HL-60 (cell line): ENCODE measurements at regions not wholly inside any gene's neighbourhood (a gene's known extent, or its start where the extent isn't known, plus 50 kb on each side); places are given as distances from the start of the nearest gene placed in this dataset.

Source experiments
- DNase-seq, 2 experiments: peaks; one replicate each; pipeline ENCODE4 v3.0.0-alpha.2; 2010 to 2020; ENCODE audit warnings: low read depth in 1 of 2, low spot score in 1 of 2
- H3K27ac ChIP-seq: fragments of 250-450 bp; sonication (Bioruptor Pico); replicated peaks from 2 replicates; pipeline ENCODE4 v1.5.1; 2020; ENCODE audit warnings: mild to moderate bottlenecking, moderate library complexity
- H3K27me3 ChIP-seq: fragments of 250-450 bp; sonication (Bioruptor Pico); 2 replicates; pipeline ENCODE4 v1.5.1; 2021; ENCODE audit warnings: mild to moderate bottlenecking, moderate library complexity; ENCODE audit not compliant: insufficient read depth, poor library complexity, severe bottlenecking
- H3K4me3 ChIP-seq: replicated peaks from 2 replicates; pipeline ENCODE4 v1.5.1; 2011; ENCODE audit warnings: mild to moderate bottlenecking, control low read depth, low read length; ENCODE audit not compliant: insufficient read depth
- GABPA ChIP-seq: IDR thresholded peaks from 2 replicates; pipeline ENCODE4 v1.6.1; 2012; ENCODE audit warnings: low read depth
- POLR2AphosphoS5 ChIP-seq: IDR thresholded peaks from 2 replicates; pipeline ENCODE4 v1.6.1; 2012; ENCODE audit warnings: low read depth
- SPI1 ChIP-seq: IDR thresholded peaks from 2 replicates; pipeline ENCODE4 v1.6.1; 2012; ENCODE audit warnings: low read depth, mild to moderate bottlenecking, borderline replicate concordance
- TF ChIP-seq, protein P1 (sequence below): IDR thresholded peaks from one replicate; pipeline ENCODE4 v1.5.1; 2011; ENCODE audit warnings: low read length, control low read depth, inconsistent platforms; ENCODE audit not compliant: insufficient read depth
- TF ChIP-seq, protein P2 (sequence below): IDR thresholded peaks from 2 replicates; pipeline ENCODE4 v1.6.1; 2012; ENCODE audit warnings: low read depth; ENCODE audit not compliant: insufficient replicate concordance

- TF ChIP-seq POLR2AphosphoS5 (no peak), GABPA (no peak), SPI1 (no peak)
- TF ChIP-seq, protein P1, sequence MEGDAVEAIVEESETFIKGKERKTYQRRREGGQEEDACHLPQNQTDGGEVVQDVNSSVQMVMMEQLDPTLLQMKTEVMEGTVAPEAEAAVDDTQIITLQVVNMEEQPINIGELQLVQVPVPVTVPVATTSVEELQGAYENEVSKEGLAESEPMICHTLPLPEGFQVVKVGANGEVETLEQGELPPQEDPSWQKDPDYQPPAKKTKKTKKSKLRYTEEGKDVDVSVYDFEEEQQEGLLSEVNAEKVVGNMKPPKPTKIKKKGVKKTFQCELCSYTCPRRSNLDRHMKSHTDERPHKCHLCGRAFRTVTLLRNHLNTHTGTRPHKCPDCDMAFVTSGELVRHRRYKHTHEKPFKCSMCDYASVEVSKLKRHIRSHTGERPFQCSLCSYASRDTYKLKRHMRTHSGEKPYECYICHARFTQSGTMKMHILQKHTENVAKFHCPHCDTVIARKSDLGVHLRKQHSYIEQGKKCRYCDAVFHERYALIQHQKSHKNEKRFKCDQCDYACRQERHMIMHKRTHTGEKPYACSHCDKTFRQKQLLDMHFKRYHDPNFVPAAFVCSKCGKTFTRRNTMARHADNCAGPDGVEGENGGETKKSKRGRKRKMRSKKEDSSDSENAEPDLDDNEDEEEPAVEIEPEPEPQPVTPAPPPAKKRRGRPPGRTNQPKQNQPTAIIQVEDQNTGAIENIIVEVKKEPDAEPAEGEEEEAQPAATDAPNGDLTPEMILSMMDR = no peak
- TF ChIP-seq, protein P2, sequence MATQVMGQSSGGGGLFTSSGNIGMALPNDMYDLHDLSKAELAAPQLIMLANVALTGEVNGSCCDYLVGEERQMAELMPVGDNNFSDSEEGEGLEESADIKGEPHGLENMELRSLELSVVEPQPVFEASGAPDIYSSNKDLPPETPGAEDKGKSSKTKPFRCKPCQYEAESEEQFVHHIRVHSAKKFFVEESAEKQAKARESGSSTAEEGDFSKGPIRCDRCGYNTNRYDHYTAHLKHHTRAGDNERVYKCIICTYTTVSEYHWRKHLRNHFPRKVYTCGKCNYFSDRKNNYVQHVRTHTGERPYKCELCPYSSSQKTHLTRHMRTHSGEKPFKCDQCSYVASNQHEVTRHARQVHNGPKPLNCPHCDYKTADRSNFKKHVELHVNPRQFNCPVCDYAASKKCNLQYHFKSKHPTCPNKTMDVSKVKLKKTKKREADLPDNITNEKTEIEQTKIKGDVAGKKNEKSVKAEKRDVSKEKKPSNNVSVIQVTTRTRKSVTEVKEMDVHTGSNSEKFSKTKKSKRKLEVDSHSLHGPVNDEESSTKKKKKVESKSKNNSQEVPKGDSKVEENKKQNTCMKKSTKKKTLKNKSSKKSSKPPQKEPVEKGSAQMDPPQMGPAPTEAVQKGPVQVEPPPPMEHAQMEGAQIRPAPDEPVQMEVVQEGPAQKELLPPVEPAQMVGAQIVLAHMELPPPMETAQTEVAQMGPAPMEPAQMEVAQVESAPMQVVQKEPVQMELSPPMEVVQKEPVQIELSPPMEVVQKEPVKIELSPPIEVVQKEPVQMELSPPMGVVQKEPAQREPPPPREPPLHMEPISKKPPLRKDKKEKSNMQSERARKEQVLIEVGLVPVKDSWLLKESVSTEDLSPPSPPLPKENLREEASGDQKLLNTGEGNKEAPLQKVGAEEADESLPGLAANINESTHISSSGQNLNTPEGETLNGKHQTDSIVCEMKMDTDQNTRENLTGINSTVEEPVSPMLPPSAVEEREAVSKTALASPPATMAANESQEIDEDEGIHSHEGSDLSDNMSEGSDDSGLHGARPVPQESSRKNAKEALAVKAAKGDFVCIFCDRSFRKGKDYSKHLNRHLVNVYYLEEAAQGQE = no peak
- DNase-seq = no peak
- H3K4me3 ChIP-seq = no peak overlapping the region
- H3K27ac ChIP-seq = no peak overlapping the region
- no peaks in the 10 kb centered on the region for H3K27me3 ChIP-seq
These were observed 80.7 kb upstream of the METAP2 start for GRCh38 chr12:95393191-95393790.

DNA sequence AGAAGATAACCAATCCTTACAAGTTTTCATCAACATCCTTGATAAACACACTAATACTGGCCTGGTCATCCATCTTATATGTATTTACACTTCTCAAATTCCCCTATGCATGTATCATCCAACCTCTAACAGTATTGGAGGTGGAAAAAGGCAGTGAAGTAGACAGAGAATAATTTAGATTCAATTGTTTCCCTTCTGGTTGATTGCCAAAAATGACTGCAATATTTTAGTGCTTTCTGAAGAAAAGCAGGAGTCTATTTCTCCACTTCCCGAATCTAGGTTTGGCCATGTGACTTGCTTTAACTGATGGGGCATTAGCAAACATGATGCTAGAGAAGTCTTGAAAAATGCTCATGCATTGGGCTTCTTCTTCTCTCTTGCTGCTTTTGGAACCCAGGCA is 78.3 kb upstream of the METAP2 start:
- DNase-seq = no peak
- TF ChIP-seq GABPA = no peak
- TF ChIP-seq SPI1 = peak; percentile 44; the same call in 1 of the 2 replicates
- no peak overlapping the region for H3K4me3 ChIP-seq
- no peak overlapping the region for H3K27ac ChIP-seq
- H3K27me3 ChIP-seq = no peaks in the 10 kb centered on the region

GRCh38 chr12:95396849-95397468 is 77.0 kb upstream of the METAP2 start:
- TF ChIP-seq SPI1 = no peak
- TF ChIP-seq, protein P2 = no peak
- TF ChIP-seq, protein P1 = no peak
- TF ChIP-seq POLR2AphosphoS5 = no peak
- TF ChIP-seq GABPA = no peak
- Histone ChIP-seq H3K4me3 (no peak overlapping the region), H3K27me3 (no peaks in the 10 kb centered on the region), H3K27ac (no peak overlapping the region)
- no peak for DNase-seq

- no peak overlapping the region for H3K4me3 ChIP-seq
- no peak for DNase-seq
- TF ChIP-seq GABPA (no peak), POLR2AphosphoS5 (no peak), SPI1 (no peak)
- TF ChIP-seq, protein P1 = no peak
- TF ChIP-seq, protein P2 = no peak
- H3K27ac ChIP-seq = no peak overlapping the region
- H3K27me3 ChIP-seq = no peaks in the 10 kb centered on the region
These were observed 76.4 kb upstream of the METAP2 start for GRCh38 chr12:95397571-95397970.
